Posterior vena cava (tissue), 2 donors: ENCODE measurements at regions not wholly inside any gene's neighbourhood (a gene's known extent, or its start where the extent isn't known, plus 50 kb on each side); places are given as distances from the start of the nearest gene placed in this dataset.

ENCODE experiments used
- DNase-seq: peaks from one replicate; pipeline ENCODE4 v3.0.0-alpha.2; 2020; ENCODE audit warnings: low spot score
- intact Hi-C, 2 donors: fragments of 100-400 bp; cut with DNase I; formaldehyde crosslinking; loops; one replicate each; pipeline versions ENCODE4 v1.14.1 to v1.14.2; 2022 to 2023
- donor health status: DM: yes; HTN: yes; CAD: no.
- donor health status: DM: yes; HTN: yes; CAD: no.

DNA sequence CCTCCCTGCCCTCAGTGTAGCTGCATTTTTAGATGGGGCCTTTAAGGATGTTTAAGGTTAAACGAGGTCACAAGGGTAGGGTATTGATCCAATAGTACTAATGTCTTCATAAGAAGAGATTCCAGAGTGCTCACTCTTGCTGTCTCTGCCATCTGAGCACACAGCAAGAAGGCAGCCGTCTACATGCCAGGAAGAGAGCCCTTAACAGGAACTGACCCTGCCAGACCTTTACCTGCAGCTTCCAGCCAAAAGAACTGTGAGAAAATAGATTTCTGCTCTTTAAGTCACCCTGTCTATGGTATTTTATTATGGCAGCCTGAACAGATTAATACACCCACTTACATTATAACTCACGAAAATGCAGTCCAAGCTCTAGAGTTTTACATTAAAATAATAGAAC, 685.3 kb upstream of the MARCKS start:
- no peak for DNase-seq
- intact Hi-C loops = no loop called here

DNA sequence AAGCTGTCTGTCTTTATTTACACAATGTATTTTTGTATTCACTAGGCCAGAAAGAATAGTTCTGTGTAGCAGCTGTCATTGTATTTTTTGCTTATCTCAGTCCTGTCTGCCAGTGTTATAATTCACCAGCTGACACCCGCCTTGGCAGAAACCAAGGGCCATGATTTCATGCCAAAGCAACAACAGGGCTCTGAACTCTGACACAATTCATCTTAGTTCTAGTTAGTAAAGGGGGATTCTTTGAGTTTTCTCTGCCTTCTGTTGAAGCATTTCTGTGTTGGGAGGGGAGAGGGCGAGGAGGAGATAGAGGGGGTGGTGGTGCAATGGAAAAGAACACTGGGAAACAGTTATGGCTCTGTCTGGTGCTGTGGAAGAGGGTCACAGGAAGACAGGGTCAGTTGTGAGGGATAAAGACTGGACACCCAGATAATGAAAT, 684.6 kb upstream of the MARCKS start:
- DNase-seq = no peak
- intact Hi-C loops = no loop called here

DNA sequence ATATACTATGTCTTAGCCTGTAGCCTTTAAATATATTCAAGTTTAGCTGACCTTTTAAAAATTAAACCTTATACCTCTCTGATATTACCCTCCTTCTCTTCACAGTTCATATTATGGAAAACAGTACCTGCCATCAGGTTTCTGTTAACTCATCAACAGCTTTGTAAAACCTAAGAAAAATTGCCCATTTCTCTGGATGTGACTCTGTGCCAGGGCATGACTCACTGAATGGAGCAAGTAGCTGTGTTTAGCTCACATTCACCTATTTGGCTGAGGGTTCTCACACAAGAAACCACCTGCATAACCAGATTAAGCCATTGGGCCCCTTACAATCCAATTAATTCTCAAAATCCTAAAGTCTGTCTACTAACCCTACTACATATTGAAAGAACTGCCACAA, 678.8 kb upstream of the MARCKS start:
- intact Hi-C loops = no loop called here
- no peak for DNase-seq

DNA sequence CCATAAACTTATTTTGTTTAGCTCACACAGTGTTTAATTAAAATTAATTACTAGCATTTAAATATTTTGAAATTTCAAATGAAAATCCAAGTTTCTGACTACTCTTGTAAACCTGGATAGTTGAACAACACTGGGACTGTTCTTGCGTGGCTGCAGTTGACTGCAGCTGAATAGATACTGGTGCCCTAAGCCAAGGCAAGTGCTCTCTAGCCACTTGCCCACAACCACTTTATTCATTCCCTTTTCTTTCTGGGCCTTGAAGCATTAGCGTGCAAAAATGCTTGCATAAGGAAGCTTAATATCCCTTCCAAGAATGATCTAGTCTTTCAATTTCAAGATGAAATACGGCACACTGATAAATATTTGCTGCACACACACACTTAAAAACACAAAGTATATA, 676.0 kb upstream of the MARCKS start:
- DNase-seq = no peak

GRCh38 chr6:113182370-113183141, 674.6 kb upstream of the MARCKS start:
- DNase-seq = no peak
- intact Hi-C loops = no loop called here

More for the DNA sequence above, 676.0 kb upstream of the MARCKS start:
- intact Hi-C loops = no loop called here

DNA sequence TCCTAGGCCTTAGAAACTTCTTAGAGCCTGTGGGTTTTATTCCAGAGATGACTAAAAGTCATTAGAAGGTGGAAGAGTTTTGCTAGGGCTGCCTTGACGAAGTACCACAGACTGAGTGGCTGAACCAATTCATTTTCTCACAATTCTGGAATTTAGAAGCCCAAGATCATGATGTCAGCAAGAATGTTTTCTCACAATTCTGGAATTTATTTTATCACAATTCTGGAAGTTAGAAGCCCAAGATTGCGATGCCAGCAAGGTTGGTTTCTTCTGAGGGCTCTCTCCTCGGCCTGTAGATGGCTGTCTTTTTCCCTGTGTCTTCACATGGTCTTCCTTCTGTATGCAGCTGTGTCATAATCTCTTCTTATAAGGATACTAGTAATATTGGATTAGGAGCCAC, 672.9 kb upstream of the MARCKS start:
- intact Hi-C loops = no loop called here
- DNase-seq = no peak

DNA sequence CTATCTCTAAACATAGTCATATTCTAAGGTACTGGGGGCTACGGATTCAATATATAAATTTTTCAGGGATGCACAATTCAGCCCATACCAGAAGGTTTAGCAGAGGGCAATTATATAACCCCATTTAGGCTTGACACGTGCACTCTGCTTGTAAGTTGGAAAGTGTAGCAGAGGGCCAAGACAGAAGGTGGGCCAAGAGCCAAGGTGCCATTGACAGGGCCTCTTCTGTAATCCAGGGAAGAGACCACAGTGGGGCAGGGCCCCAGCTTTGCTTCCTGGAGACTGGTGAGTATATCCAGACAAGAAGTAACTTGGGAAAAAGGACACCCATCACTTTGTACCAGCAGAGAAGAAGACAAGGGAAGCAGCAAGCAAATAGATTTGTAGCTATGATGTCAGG, 672.4 kb upstream of the MARCKS start:
- intact Hi-C loops = no loop called here
- no peak for DNase-seq

- DNase-seq = no peak
- intact Hi-C loops = no loop called here
Observed at GRCh38 chr6:113185299-113185698, 671.8 kb upstream of the MARCKS start.

GRCh38 chr6:113187661-113188060, 669.5 kb upstream of the MARCKS start:
- intact Hi-C loops = no loop called here
- DNase-seq = no peak

DNA sequence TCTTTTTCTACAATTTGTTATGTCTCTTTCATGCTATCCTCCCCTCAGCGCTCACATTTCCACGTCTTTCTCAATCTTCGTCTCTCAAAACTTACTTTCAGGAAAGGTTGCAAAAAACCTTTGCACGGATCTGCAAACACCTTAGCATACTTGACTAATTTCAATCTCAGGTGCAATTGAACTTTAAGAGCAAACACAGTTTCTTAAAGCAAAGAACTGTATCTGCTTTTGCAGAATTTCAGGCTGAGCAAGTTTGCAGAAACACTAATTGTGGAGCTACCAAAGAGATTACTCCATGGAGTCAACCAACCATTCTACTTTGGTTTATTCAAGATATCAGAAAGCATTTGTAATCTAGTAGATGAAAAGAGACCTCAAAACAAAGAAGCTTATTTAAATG, 668.2 kb upstream of the MARCKS start:
- intact Hi-C loops = no loop called here
- no peak for DNase-seq

GRCh38 chr6:113190170-113190569, 667.0 kb upstream of the MARCKS start:
- intact Hi-C loops = no loop called here
- no peak for DNase-seq

GRCh38 chr6:113194090-113194489, 663.1 kb upstream of the MARCKS start:
- intact Hi-C loops = no loop called here
- no peak for DNase-seq

DNA sequence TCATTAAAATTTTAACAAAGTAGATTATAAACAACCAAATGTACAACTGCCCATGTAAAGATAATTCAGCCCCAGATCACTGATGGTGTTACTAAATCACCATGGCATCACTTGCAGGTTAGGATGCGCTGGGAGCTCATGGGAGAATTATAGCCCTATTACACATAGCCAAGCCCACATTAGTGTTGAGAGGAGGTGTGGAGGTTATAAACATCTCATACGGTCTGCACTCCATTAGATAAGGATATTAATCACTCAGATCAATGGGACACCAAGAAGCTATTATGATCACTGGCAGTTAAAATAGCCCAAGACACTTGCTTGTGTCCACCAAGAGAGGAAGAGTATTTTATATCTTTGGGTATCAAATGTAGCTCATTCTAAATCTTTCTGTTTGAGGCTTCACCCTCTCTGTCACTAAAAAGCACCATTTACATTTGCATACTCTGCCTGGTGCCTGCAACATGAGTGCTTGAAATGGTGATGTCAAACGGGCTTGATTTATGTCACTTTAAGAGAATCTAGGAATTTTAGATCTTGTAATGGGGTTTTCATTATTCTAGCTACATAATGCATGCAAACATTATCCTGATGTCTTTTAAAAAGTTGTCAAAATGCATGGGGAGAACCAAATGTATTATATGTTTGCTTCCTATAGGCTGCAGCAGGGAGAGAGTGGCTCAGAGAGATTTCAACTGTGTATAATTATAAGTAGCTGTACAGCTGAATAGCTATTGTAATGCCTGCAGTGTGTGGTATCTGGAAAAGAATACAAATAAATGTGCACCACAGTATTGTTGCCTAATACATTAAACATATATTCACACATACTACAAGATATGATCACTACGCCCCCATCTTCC, 654.1 kb upstream of the MARCKS start:
- intact Hi-C loops = no loop called here

DNA sequence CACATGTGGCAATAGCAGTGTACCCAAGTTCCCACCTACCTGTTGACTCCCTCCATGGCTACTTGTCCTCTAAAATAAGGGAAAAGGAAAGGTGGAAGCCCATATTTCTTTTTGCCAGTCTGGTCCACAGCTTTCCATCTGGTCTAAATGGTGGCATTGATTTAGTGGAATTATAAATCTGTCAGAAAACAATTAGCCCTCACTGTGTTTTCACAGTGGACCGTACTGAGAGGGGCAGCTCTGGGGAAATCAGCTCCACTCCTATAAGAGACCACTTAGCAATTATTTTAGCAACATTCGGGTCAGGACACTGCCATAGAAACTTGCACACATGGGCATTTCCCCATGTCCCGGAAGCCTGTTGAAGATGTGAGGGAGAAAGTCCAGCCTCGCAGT, 653.4 kb upstream of the MARCKS start:
- intact Hi-C loops = no loop called here
- DNase-seq = no peak

More for the DNA sequence above, 654.1 kb upstream of the MARCKS start:
- DNase-seq = no peak

GRCh38 chr6:113205553-113205952, 651.6 kb upstream of the MARCKS start:
- intact Hi-C loops = no loop called here
- no peak for DNase-seq

DNA sequence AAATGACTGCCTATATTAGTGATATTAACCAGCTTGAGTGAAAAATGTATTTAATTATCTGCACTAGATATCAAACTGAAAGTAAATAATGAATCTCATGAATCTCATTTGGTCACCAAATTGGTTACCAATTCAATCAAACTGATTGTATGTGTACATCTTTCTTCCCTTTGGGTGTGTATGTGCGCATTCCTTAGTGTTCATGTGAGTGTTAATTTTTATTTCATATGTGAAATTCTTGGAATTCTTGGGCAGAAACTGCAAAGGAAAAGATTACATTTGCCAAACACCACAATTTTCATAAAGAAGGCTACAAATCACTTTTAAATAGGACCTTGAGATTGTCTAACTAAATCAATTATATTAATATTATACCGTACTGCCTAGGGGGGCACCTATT, 648.4 kb upstream of the MARCKS start:
- intact Hi-C loops = no loop called here
- DNase-seq = no peak

DNA sequence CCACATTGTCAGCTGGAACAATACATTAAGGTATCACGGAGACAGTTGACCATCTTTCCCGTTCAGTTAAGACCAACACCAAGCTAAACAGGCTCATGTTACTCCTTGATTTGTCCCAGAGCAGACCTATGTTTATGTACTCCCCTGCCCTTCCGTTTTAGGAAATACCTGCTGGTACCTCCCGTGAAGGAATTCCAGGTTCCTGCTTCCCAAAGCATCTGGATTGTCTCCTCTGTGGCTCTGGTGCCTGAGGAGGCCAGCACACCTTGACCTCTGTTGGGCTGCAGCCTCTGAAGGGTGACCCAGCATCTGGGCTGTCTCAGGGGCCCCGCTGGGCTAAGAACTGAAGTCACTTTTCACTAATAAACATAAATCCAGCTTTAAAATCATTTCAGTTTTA, 647.8 kb upstream of the MARCKS start:
- DNase-seq = no peak
- intact Hi-C loops = no loop called here

DNA sequence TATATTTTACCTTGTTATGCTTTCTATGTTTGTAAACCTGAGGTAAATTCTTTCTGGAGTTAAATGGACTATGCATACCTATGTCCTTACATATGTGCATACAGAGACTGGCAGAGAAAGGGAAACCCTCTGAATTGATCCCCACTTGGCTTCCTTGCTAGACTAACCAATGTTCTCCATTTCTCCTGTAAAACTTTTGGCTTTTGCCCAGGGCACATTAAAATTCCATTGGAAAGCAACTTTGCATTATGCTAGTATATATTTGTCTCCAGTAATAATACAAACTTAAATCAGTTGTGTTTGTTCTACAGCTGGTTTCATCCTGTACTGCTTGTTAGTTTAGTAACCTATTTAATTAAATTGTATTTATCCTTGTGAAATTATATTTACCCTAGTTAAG, 646.0 kb upstream of the MARCKS start:
- no peak for DNase-seq
- intact Hi-C loops = no loop called here

GRCh38 chr6:113219783-113220182, 637.4 kb upstream of the MARCKS start:
- intact Hi-C loops = no loop called here
- no peak for DNase-seq

- intact Hi-C loops = no loop called here
- DNase-seq = no peak
Observed at GRCh38 chr6:113220832-113221231, 636.3 kb upstream of the MARCKS start.

DNA sequence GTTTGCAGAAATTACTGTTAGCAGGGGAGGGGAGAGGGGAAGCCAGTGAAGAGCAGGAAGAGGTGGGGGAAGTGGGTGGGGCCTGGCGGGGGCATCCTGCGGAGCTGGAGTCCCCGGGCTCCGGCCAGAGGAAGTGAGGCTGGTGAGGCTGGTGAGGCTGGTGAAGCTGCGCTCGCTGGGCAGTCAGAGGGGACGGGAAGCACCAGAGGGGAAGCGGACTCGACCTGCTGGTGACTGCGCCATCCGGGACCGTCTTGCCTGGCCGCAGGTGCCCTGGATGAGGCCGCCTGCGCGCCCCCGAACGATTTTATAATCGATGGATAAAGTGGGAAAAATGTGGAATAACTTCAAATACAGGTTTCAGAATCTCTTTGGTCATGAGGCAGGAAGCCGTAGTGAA, 635.3 kb upstream of the MARCKS start:
- DNase-seq = no peak
- intact Hi-C loops = no loop called here
